ENCODE measurements at regions not wholly inside any gene's neighbourhood (a gene's known extent, or its start where the extent isn't known, plus 50 kb on each side); places are given as distances from the start of the nearest gene placed in this dataset.

DNA sequence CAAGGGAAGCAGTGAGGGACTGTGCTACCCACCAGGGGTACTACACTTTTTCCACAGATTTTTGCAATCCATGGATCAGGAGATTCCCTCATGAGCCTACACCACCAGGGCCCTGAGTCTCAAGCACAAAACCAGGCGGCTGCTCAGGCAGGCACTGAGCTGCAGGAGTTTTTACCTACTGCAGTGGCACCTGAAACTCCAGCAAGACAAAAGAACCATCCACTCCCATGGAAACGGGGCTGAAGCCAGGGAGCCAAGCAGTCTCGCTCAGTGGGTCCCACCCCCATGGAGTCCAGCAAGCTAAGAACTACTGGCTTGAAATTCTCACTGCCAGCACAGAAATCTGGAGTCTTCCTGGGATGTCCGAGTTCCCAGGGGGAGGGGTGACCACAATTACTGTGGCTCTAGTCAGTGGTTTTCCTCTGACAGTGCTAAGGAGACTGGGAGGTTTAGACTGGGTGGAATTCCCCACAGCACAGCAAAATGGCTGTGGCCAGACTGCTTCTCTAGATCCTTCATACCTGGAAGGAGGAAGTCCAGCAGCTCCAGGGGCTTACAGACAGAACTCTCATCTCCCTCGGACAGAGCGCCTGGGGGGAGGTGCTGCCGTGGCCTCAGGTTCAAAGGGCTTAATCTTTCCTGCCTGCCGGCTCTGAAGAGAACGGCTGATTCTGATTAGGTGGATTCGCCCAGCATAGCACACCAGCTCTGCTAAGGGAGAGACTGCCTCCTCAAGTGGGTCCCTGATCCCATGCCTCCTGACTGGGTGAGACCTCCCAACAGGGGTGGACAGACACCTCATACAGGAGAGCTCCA lies 437.8 kb downstream of the LTN1 start:
- TF ChIP-seq, protein P1, sequence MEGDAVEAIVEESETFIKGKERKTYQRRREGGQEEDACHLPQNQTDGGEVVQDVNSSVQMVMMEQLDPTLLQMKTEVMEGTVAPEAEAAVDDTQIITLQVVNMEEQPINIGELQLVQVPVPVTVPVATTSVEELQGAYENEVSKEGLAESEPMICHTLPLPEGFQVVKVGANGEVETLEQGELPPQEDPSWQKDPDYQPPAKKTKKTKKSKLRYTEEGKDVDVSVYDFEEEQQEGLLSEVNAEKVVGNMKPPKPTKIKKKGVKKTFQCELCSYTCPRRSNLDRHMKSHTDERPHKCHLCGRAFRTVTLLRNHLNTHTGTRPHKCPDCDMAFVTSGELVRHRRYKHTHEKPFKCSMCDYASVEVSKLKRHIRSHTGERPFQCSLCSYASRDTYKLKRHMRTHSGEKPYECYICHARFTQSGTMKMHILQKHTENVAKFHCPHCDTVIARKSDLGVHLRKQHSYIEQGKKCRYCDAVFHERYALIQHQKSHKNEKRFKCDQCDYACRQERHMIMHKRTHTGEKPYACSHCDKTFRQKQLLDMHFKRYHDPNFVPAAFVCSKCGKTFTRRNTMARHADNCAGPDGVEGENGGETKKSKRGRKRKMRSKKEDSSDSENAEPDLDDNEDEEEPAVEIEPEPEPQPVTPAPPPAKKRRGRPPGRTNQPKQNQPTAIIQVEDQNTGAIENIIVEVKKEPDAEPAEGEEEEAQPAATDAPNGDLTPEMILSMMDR (optimal IDR thresholded peaks at IDR 0.05 in 1 of 3, IDR thresholded peaks at IDR 0.05 in 1 of 3, conservative IDR thresholded peaks at IDR 0.05 in 1 of 3; ENCODE audit: extremely low read depth in 1 of 3, insufficient read depth in 2 of 3, low read length in 3 of 3), result no peak
- TF ChIP-seq EZH2 (IDR thresholded peaks at IDR 0.05; ENCODE audit: low read length), result no peak
